ENCODE measurements at regions not wholly inside any gene's neighbourhood (a gene's known extent, or its start where the extent isn't known, plus 50 kb on each side); places are given as distances from the start of the nearest gene placed in this dataset.

- TF ChIP-seq CTCF (conservative IDR thresholded peaks at IDR 0.05; ENCODE audit: low read depth, low read length) (no peak), EZH2 (IDR thresholded peaks at IDR 0.05; ENCODE audit: borderline replicate concordance, low read depth, low read length, poor library complexity, severe bottlenecking) (no peak)
Measured at GRCh38 chr10:131031346-131031745, 280.2 kb downstream of the TCERG1L start.

Measured in A673 (cell line).